ENCODE measurements at regions not wholly inside any gene's neighbourhood (a gene's known extent, or its start where the extent isn't known, plus 50 kb on each side); places are given as distances from the start of the nearest gene placed in this dataset.

- no peaks in the 10 kb centered on the region for H3K27me3 ChIP-seq
- H3K9me3 ChIP-seq, result no peaks in the 10 kb centered on the region
- H3K4me3 ChIP-seq, result no peak overlapping the region
- 68 to 75% methylated on average over 9 of the region's 9 CpGs for WGBS, 2 donors
- TF ChIP-seq POLR2A (IDR thresholded peaks at IDR 0.05) (no peak), POLR2AphosphoS5 (IDR thresholded peaks at IDR 0.05) (no peak), EP300 (IDR thresholded peaks at IDR 0.05) (no peak)
- TF ChIP-seq, protein P1, sequence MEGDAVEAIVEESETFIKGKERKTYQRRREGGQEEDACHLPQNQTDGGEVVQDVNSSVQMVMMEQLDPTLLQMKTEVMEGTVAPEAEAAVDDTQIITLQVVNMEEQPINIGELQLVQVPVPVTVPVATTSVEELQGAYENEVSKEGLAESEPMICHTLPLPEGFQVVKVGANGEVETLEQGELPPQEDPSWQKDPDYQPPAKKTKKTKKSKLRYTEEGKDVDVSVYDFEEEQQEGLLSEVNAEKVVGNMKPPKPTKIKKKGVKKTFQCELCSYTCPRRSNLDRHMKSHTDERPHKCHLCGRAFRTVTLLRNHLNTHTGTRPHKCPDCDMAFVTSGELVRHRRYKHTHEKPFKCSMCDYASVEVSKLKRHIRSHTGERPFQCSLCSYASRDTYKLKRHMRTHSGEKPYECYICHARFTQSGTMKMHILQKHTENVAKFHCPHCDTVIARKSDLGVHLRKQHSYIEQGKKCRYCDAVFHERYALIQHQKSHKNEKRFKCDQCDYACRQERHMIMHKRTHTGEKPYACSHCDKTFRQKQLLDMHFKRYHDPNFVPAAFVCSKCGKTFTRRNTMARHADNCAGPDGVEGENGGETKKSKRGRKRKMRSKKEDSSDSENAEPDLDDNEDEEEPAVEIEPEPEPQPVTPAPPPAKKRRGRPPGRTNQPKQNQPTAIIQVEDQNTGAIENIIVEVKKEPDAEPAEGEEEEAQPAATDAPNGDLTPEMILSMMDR (IDR thresholded peaks at IDR 0.05), result no peak
- H3K36me3 ChIP-seq, result no peaks in the 10 kb centered on the region
- DNase-seq (no peak), ATAC-seq (ENCODE audit: low FRiP score in 2 of 2) (no peak)
- H3K27ac ChIP-seq, result no peak overlapping the region
- no peaks in the 10 kb centered on the region for H3K4me1 ChIP-seq
Observed at GRCh38 chr6:165881806-165882205, 218.8 kb upstream of the PDE10A start.

GRCh38 chr6:165880686-165881085 is 217.6 kb upstream of the PDE10A start:
- no peak for DNase-seq
- H3K27ac ChIP-seq, result no peak overlapping the region

DNA sequence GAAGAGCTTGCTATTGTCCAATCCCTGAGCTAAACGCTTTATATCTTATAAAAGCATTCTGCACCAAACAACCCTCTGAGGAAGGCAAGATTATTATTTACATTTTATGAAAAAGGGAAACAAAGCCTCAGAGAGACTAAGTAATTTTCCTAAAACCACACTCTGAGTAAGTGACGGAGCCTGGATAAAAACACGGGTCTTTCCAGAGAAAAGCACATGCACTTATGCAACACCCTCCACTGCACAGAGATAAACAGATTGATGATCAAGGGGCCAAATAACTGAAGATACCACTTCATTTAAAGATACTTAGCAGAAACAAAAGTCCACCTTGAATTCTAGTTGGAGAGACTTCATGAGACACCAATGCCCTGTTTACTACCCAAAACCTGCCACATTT is 214.7 kb upstream of the PDE10A start:
- no peak for DNase-seq
- H3K4me3 ChIP-seq, result no peak overlapping the region
- H3K4me1 ChIP-seq, result no peaks in the 10 kb centered on the region
- no peaks in the 10 kb centered on the region for H3K27me3 ChIP-seq
- WGBS, 2 donors, result 74 to 76% methylated on average over 3 of the region's 3 CpGs
- no peaks in the 10 kb centered on the region for H3K9me3 ChIP-seq
- TF ChIP-seq POLR2AphosphoS5 (IDR thresholded peaks at IDR 0.05), result no peak
- TF ChIP-seq, protein P1 (IDR thresholded peaks at IDR 0.05), result no peak
- TF ChIP-seq POLR2A (IDR thresholded peaks at IDR 0.05), result no peak
- no peak for TF ChIP-seq EP300 (IDR thresholded peaks at IDR 0.05)
- H3K27ac ChIP-seq, result no peak overlapping the region
- H3K36me3 ChIP-seq, result no peaks in the 10 kb centered on the region
- ATAC-seq (ENCODE audit: low FRiP score in 2 of 2), result peak in 1 of 2 donors; percentile 43

More at GRCh38 chr6:165880686-165881085, 217.6 kb upstream of the PDE10A start:
- no peaks in the 10 kb centered on the region for H3K36me3 ChIP-seq
- WGBS, 2 donors, result 46 to 53% methylated on average over 2 of the region's 2 CpGs
- no peak for ATAC-seq (ENCODE audit: low FRiP score in 2 of 2)
- TF ChIP-seq POLR2AphosphoS5 (IDR thresholded peaks at IDR 0.05), result no peak
- no peak for TF ChIP-seq EP300 (IDR thresholded peaks at IDR 0.05)
- TF ChIP-seq POLR2A (IDR thresholded peaks at IDR 0.05), result no peak
- TF ChIP-seq, protein P1 (IDR thresholded peaks at IDR 0.05), result no peak
- no peaks in the 10 kb centered on the region for H3K4me1 ChIP-seq
- no peak overlapping the region for H3K4me3 ChIP-seq
- no peaks in the 10 kb centered on the region for H3K27me3 ChIP-seq
- no peaks in the 10 kb centered on the region for H3K9me3 ChIP-seq

GRCh38 chr6:165877192-165877591 is 214.2 kb upstream of the PDE10A start:
- DNase-seq (no peak), ATAC-seq (ENCODE audit: low FRiP score in 2 of 2) (no peak)
- Histone ChIP-seq H3K9me3 (no peaks in the 10 kb centered on the region), H3K36me3 (no peaks in the 10 kb centered on the region), H3K4me3 (no peak overlapping the region), H3K4me1 (no peaks in the 10 kb centered on the region), H3K27me3 (no peaks in the 10 kb centered on the region), H3K27ac (no peak overlapping the region)
- TF ChIP-seq, protein P1 (IDR thresholded peaks at IDR 0.05), result no peak
- TF ChIP-seq POLR2AphosphoS5 (IDR thresholded peaks at IDR 0.05), result no peak
- no peak for TF ChIP-seq POLR2A (IDR thresholded peaks at IDR 0.05)
- no peak for TF ChIP-seq EP300 (IDR thresholded peaks at IDR 0.05)
- WGBS, 2 donors, result 61 to 66% methylated on average over 5 of the region's 5 CpGs

DNA sequence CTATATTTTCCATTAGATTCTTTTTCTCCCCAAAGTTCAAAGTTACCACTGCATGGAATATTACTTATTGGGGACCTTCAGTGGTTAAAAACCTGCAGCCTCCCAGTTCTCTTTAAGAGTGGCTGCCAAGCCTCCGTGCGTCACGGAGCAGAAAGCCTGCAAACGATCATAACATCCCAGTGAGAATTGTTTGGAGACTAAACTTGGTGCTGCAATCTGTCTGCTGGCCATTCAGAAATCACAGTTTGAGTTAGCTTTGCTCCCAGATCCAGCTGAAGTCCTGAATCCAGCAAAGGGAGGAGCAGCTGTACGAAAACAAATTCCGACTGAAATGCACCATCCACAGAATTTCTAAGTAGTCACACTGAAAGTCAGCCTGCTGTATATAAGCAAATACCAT is 213.5 kb upstream of the PDE10A start:
- ATAC-seq (ENCODE audit: low FRiP score in 2 of 2) (peak in 1 of 2 donors; percentile 91), DNase-seq (no peak)
- H3K27ac ChIP-seq, result no peak overlapping the region
- TF ChIP-seq EP300 (IDR thresholded peaks at IDR 0.05), result no peak
- no peak for TF ChIP-seq POLR2AphosphoS5 (IDR thresholded peaks at IDR 0.05)
- no peak for TF ChIP-seq POLR2A (IDR thresholded peaks at IDR 0.05)
- TF ChIP-seq, protein P1 (IDR thresholded peaks at IDR 0.05), result no peak
- H3K4me1 ChIP-seq, result no peaks in the 10 kb centered on the region
- H3K36me3 ChIP-seq, result no peaks in the 10 kb centered on the region
- H3K4me3 ChIP-seq, result no peak overlapping the region
- H3K27me3 ChIP-seq, result no peaks in the 10 kb centered on the region
- WGBS, 2 donors, result 32 to 44% methylated on average over 6 of the region's 6 CpGs
- H3K9me3 ChIP-seq, result no peaks in the 10 kb centered on the region
